HG03342 (cell line): ENCODE measurements at regions not wholly inside any gene's neighbourhood (a gene's known extent, or its start where the extent isn't known, plus 50 kb on each side); places are given as distances from the start of the nearest gene placed in this dataset.
"Not testable (repeated sequence)": the region's sequence is repeated elsewhere in the genome, so short reads cannot be mapped to it uniquely, and the experiment has no call there.

ENCODE experiments used
- ATAC-seq: cut with Tn5 transposase; IDR thresholded peaks from one replicate; pipeline ENCODE4 v1.9.1; 2021; ENCODE audit warnings: mild to moderate bottlenecking, moderate library complexity; ENCODE audit not compliant: unreplicated experiment

DNA sequence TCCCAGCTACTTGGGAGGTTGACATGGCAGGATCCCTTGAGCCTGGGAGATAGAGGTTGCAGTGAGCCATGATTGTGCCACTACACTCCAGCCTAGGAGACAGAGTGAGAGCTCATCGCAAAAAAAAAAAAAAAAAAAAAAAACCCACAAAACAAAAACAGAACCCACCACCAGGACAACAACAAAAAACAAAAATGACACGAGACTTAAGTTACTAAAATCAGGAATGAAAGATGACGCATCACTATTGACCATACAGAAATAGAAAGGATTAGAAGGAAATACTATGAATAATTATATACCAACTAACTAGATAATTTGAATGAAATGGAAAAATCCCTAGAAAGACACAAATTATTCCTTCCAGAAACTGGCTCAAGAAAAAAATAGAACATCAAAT lies 432.4 kb upstream of the PMFBP1 start:
- ATAC-seq: peak; percentile 63

GRCh38 chr16:72602499-72602898 lies 430.5 kb upstream of the PMFBP1 start:
- no peak for ATAC-seq

DNA sequence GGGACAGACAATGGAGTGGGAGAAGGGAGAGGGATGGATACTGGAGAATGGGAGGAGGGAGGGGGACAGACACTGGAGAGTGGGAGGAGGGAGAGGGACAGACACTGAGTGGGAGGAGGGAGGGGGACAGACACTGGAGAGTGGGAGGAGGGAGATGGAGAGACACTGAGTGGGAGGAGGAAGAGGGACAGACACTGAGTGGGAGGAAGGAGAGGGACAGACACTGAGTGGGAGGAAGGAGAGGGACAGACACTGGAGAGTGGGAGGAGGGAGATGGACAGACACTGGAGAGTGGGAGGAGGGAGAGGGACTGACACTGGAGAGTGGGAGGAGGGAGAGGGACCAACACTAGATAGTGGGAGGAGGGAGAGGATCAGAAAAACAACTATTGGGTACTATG lies 426.7 kb upstream of the PMFBP1 start:
- no peak for ATAC-seq

- no peak for ATAC-seq
Measured at GRCh38 chr16:72597938-72598337, 426.0 kb upstream of the PMFBP1 start.

DNA sequence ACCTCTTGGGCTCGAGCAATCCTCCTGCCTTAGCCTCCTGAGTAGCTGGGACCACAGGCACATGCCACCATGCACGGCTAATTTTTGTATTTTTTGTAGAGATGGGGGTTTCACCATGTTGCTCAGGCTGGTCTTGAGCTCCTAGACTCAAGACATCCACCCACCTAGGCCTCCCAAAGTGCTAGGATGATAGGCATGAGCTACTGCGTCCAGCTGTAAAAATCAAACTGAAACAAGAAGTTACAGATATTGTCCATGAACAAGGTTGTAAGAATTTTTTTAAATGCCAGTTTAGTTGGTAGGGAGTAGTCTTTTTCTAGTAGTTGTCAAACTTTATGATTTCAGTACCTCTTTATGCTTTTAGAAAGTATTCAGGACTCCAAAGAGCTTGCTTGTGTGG lies 424.4 kb upstream of the PMFBP1 start:
- ATAC-seq: no peak

DNA sequence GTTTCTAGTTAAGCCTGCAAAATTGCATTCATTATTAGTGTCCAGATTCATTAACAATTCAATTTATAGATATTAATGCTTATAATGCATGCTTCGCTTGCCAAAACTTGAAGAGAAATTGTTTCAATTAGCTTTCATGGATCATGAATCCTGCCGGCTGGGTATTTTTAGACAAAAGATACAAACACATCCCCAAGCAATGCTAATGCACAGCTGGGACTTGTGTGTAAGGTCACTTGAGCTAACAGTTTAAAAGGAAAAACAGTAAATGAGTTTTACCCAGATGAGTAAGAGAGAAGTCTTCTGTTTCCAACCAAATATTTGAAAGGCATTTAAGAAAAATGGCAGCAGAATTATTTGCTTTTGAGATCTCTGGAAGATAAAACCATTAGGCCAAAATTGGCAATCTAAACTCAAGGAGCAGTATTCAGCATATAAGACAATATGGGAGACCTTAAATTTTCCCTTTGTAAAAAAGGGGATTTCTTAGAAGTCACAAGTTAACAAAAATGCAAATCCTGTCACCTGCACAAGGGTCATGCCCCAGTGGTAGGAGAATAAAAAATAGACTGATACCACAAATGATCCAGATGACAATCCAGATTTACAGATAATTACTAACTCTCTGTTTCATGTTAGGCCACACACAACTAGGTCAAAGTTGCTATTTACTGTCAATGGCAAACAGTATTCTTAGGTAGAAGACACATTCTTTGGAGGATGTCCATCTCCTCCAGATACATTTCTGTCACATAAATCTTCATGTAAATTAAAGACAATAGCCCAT lies 418.4 kb upstream of the PMFBP1 start:
- ATAC-seq: peak; percentile 79

- no peak for ATAC-seq
Measured at GRCh38 chr16:72588551-72588950, 416.6 kb upstream of the PMFBP1 start.

DNA sequence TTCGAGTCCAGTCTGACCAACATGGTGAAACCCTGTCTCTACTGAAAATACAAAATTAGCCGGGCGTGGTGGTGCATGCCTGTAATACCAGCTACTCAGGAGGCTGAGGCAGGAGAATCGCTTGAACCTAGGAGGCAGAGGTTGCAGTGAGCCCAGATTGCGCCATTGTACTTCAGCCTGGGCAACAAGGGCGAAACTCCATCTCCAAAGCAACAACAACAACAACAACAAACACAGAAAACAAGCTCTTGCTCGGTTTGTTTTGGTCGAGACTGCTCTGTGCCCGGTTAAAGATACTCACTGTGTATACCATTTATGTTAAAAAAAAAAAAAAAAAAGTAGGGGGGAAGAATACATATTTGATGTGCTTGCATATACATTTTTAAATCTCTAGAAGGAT lies 406.1 kb upstream of the PMFBP1 start:
- ATAC-seq: not testable (repeated sequence)

GRCh38 chr16:72576189-72576588 lies 404.2 kb upstream of the PMFBP1 start:
- ATAC-seq: no peak

DNA sequence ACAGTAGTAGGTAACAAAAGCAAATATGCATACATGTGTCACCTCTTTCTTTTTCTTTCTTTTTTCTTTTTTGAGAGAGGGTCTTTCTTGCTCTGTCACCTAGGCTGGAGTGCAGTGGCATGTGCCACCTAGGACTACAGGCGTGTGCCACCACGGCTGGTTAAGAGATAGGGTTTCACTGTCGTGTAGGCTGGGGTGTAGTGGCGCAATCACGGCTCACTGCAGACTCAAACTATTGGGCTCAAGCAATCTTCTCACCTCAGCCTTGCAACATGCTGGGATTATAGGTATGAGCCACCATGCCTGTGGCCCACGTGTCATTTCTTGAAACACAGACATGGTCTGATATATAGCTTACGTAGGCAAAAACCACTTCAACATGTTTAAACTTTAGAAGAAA lies 397.7 kb upstream of the PMFBP1 start:
- ATAC-seq: no peak

GRCh38 chr16:72568502-72568901 lies 396.5 kb upstream of the PMFBP1 start:
- no peak for ATAC-seq

- no peak for ATAC-seq
Measured at GRCh38 chr16:72566174-72566573, 394.2 kb upstream of the PMFBP1 start.

DNA sequence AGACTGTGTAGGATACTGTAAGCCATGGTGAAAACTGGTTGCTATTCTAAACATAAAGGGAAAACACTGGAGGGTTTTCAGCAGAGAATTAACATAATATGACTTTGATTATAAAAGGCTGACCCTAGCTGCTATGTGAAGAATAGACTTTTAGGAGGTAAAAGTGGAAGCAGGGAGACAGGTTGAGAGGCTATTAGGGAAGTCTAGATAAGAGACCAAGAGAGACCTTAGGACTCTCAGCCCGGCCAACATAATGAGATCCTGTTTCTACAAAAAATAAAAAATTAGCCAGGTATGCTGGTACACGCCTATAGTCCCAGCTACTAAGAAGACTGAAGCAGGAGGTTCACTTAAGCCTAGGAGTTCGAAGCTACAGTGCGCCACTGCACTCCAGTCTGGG lies 393.2 kb upstream of the PMFBP1 start:
- no peak for ATAC-seq

GRCh38 chr16:72560617-72561016 lies 388.7 kb upstream of the PMFBP1 start:
- no peak for ATAC-seq

DNA sequence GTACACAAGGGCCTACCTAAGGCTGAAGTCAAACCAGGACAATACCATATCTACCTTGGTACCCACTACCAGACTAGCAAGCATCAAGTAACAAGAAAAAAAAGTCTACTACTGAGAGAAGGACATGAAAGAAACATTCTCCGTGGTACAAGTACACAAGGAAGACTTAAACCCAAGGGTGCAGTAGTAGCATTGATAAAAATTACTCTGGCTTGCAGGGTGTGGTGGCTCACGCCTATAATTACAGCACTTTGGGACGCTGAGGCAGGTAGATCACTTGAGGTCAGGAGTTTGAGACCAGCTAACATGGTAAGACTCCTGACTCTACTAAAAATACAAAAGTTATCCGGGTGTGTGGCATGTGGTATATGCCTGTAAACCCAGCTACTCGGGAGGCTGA lies 386.5 kb upstream of the PMFBP1 start:
- no peak for ATAC-seq

GRCh38 chr16:72554935-72555334 lies 383.0 kb upstream of the PMFBP1 start:
- no peak for ATAC-seq

DNA sequence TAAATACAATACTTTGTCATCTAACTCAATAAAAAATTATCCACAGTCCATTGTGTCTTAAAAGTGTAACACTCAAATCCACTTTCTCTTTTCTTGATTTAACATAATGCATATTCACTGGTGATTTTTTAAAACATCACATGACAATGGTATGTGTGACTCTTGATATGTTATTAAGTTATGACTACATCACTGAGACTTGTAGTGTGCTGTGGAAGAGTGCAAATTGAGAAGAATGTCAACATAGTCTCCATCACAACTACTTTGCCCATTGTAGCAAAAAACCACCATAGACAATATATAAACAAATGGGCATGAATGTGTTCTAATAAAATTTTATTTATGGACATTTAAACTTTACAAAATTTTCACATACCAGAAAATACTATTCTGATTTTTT lies 380.7 kb upstream of the PMFBP1 start:
- no peak for ATAC-seq

DNA sequence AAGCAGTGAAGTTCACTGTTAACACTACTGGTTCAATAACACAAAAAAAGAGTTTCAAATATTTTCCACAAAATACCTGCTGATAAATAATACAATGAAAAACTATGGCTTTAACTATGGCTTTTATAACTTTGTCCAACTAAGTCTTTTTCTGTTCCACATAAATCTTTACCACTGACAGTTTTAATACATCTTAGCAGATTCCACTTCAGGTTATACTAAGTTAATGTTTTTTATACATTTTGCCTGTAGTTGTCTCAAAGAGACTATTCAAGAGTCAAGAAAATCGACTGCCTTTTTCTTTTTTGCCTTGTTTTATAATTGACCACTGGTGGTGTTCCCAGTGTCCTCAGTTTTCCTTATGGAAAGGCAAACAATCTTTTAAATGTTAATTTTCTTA lies 379.7 kb upstream of the PMFBP1 start:
- ATAC-seq: no peak

DNA sequence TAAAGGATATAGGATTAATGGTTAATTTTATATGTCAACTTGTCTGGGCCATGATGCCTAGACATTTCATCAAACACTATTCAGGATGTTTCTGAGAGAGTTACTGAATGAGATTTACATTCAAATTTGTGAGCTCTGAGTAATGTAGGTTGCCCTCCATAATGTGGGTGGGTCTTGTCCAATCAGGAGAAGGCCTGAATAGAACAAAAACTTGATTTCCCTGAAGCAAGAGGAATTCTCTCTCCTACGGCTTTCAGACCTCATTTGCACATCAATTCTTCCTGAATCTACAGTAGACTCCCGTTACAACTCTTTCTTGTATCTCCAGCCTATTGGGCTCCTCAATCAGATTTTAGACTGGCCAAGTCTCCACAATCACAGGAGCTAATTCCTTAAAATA lies 377.9 kb upstream of the PMFBP1 start:
- ATAC-seq: no peak

DNA sequence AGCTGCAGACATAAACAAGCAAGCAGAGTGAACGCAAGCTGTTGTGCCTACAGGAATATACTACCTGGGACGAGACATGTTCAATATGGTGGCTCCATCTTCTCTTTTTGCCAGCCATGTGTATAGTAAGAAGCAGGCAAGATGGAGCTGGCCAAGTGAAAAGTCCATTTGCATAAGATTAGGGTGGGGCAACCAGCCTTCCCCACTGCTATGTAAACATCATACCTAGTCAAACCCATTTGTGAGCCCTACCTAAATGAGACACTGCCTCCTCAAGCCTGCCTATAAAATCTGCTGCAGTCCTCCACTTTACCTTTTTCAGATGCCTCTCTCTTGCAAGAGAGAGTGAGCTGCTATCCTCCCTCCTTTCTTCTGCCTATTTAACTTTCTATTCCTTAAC lies 370.1 kb upstream of the PMFBP1 start:
- ATAC-seq: no peak

DNA sequence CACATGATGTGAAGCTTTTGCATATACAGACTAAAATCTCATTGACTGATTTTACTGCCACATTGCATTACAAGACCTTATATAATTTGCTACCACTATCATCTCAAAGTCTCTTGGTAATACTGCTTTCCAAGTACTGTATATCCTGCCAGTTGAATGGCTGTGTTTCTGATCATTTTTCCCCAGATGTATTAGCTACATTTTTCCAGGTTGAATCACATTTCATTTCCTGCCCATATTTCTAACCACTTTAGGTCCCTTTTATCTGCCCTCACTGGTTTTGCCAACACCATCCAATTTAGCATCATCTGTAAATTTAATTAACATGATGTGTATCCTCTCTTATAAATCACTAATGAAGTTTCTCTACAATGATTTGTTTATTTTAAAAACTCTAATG lies 365.7 kb upstream of the PMFBP1 start:
- no peak for ATAC-seq

DNA sequence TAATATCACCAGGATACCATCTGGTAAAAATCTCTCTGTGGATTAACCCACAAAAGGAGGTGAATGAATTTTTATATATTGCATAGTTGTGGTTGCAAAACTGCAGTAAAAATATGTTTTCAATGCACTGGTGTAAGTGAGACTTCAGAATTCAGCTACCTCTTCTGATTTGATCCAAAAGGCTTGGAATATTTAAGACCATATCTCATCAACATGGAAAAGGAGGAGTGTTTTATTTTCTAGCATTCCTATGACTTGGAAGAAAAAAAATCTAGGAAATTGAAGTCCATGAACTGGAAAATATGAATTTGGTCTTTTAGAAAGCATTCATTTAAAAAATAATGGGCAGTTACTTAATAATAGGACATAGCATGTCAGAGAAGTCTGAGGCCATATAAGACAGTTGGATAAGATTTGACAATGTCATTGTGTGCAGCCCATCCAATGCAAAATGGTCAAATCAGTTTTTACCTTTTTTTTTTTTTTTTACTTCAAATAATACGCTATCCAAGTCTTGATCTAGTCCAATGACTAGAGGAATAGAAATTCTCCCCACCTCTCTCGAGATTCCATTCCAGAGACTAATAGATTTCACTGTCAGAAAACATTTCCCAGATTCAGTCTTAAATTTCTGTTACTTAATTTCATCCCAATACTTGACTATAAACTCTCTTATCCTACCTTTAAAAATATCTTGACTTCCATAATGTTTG lies 364.9 kb upstream of the PMFBP1 start:
- no peak for ATAC-seq
